CD4-positive, CD25-positive, alpha-beta regulatory T cell (primary cell): ENCODE measurements at regions not wholly inside any gene's neighbourhood (a gene's known extent, or its start where the extent isn't known, plus 50 kb on each side); places are given as distances from the start of the nearest gene placed in this dataset.

Experiments used
- ATAC-seq, 2 donors: fragments of 150-1000 bp; cut with Tn5 transposase; one replicate each; pipeline ENCODE4 v1.10.0; 2021; ENCODE audit warnings: low read depth in 2 of 2, moderate number of reproducible peaks in 2 of 2, moderate library complexity in 1 of 2
- DNase-seq, 3 donors: peaks; one replicate each; pipeline versions ENCODE4 v3.0.0 to v3.0.0-alpha.2; 2012 to 2022; ENCODE audit warnings: mixed read lengths in 1 of 3
- H3K27ac ChIP-seq: one replicate; pipeline ENCODE4 v1.7.0; 2013; ENCODE audit warnings: mild to moderate bottlenecking, low read length; ENCODE audit not compliant: insufficient read depth, poor library complexity, severe bottlenecking
- H3K27me3 ChIP-seq: one replicate; pipeline ENCODE4 v1.7.0; 2013; ENCODE audit warnings: low read length; ENCODE audit not compliant: control insufficient read depth, insufficient read depth
- H3K36me3 ChIP-seq: one replicate; pipeline ENCODE4 v1.7.0; 2013; ENCODE audit warnings: mild to moderate bottlenecking, low read length, moderate library complexity; ENCODE audit not compliant: control insufficient read depth, insufficient read depth
- H3K4me1 ChIP-seq: 2 replicates; pipeline ENCODE4 v1.7.0; 2013; ENCODE audit warnings: mild to moderate bottlenecking, low read length; ENCODE audit not compliant: insufficient read depth, control insufficient read depth, poor library complexity, severe bottlenecking
- H3K4me3 ChIP-seq: one replicate; pipeline ENCODE4 v1.7.0; 2013; ENCODE audit warnings: low read depth, mild to moderate bottlenecking, low read length, moderate library complexity
- H3K9me3 ChIP-seq, 2 experiments: 1 replicate in 1 of 2; 2 replicates in 1 of 2; pipeline ENCODE4 v1.7.0; 2013; ENCODE audit warnings: low read length in 2 of 2, mild to moderate bottlenecking in 1 of 2, moderate library complexity in 1 of 2; ENCODE audit not compliant: control insufficient read depth in 2 of 2
- H3K27ac Mint-ChIP-seq, 3 donors: one replicate each; pipeline ENCODE4 v1.8.0; 2020 to 2022; ENCODE audit warnings: mild to moderate bottlenecking in 3 of 3, mixed read lengths in 3 of 3, moderate library complexity in 2 of 3
- H3K27me3 Mint-ChIP-seq: one replicate; pipeline ENCODE4 v1.8.0; 2022; ENCODE audit warnings: mild to moderate bottlenecking, mixed read lengths
- H3K36me3 Mint-ChIP-seq: one replicate; pipeline ENCODE4 v1.8.0; 2020; ENCODE audit warnings: mixed read lengths
- H3K4me1 Mint-ChIP-seq, 4 donors: one replicate each; pipeline ENCODE4 v1.8.0; 2020 to 2022; ENCODE audit warnings: mixed read lengths in 4 of 4, mild to moderate bottlenecking in 1 of 4
- H3K4me3 Mint-ChIP-seq, 4 donors: one replicate each; pipeline ENCODE4 v1.8.0; 2020 to 2022; ENCODE audit warnings: mild to moderate bottlenecking in 4 of 4, mixed read lengths in 4 of 4, moderate library complexity in 3 of 4
- H3K9me3 Mint-ChIP-seq, 7 donors: one replicate each; pipeline ENCODE4 v1.8.0; 2020 to 2022; ENCODE audit warnings: mixed read lengths in 7 of 7, mild to moderate bottlenecking in 3 of 7, moderate library complexity in 2 of 7

GRCh38 chr4:155526452-155527169 lies 140.0 kb upstream of the GUCY1A1 start:
- peaks cover 0 to under 1% of the 10 kb centered on the region in 2 experiments for H3K9me3 ChIP-seq
- no peaks in the 10 kb centered on the region for H3K27me3 ChIP-seq
- H3K36me3 ChIP-seq: no peaks in the 10 kb centered on the region
- H3K4me3 ChIP-seq: no peak overlapping the region
- DNase-seq: no peak
- H3K27ac ChIP-seq: no peak overlapping the region
- no peak for ATAC-seq
- no peaks in the 10 kb centered on the region for H3K36me3 Mint-ChIP-seq
- H3K27ac Mint-ChIP-seq: no peak overlapping the region
- H3K4me1 ChIP-seq: no peaks in the 10 kb centered on the region
- peaks cover 0 to 12% (median 0%) of the 10 kb centered on the region in 7 donors for H3K9me3 Mint-ChIP-seq
- no peak overlapping the region for H3K4me3 Mint-ChIP-seq
- H3K4me1 Mint-ChIP-seq: peaks cover 0 to 3% (median 0%) of the 10 kb centered on the region in 4 donors
- no peaks in the 10 kb centered on the region for H3K27me3 Mint-ChIP-seq

GRCh38 chr4:155524926-155525455 lies 141.7 kb upstream of the GUCY1A1 start:
- no peaks in the 10 kb centered on the region for H3K36me3 Mint-ChIP-seq

GRCh38 chr4:155523358-155523757 lies 143.3 kb upstream of the GUCY1A1 start:
- Histone ChIP-seq H3K4me3 (no peak overlapping the region), H3K4me1 (no peaks in the 10 kb centered on the region), H3K27ac (no peak overlapping the region), H3K36me3 (no peaks in the 10 kb centered on the region), H3K27me3 (no peaks in the 10 kb centered on the region), H3K9me3 (peaks cover 0 to 3% of the 10 kb centered on the region in 2 experiments)
- ATAC-seq (no peak), DNase-seq (no peak)
- H3K4me1 Mint-ChIP-seq: peaks cover 0 to 3% (median 0%) of the 10 kb centered on the region in 4 donors
- peaks cover 0 to 12% (median 1%) of the 10 kb centered on the region in 7 donors for H3K9me3 Mint-ChIP-seq
- H3K36me3 Mint-ChIP-seq: no peaks in the 10 kb centered on the region
- no peaks in the 10 kb centered on the region for H3K27me3 Mint-ChIP-seq
- no peak overlapping the region for H3K4me3 Mint-ChIP-seq
- H3K27ac Mint-ChIP-seq: no peak overlapping the region

More at GRCh38 chr4:155524926-155525455, 141.7 kb upstream of the GUCY1A1 start:
- no peaks in the 10 kb centered on the region for H3K27me3 Mint-ChIP-seq
- H3K9me3 ChIP-seq: peaks cover 0 to 3% of the 10 kb centered on the region in 2 experiments
- no peak overlapping the region for H3K4me3 Mint-ChIP-seq
- no peak overlapping the region for H3K4me3 ChIP-seq
- H3K9me3 Mint-ChIP-seq: peaks cover 0 to 12% (median 1%) of the 10 kb centered on the region in 7 donors
- H3K4me1 Mint-ChIP-seq: peaks cover 0 to 3% (median 0%) of the 10 kb centered on the region in 4 donors
- no peaks in the 10 kb centered on the region for H3K36me3 ChIP-seq
- DNase-seq: no peak
- H3K27me3 ChIP-seq: no peaks in the 10 kb centered on the region
- no peaks in the 10 kb centered on the region for H3K4me1 ChIP-seq
- no peak for ATAC-seq
- no peak overlapping the region for H3K27ac ChIP-seq
- H3K27ac Mint-ChIP-seq: no peak overlapping the region

GRCh38 chr4:155522201-155522600 lies 144.4 kb upstream of the GUCY1A1 start:
- Mint-ChIP-seq H3K36me3 (no peaks in the 10 kb centered on the region), H3K4me3 (no peak overlapping the region), H3K9me3 (peaks cover 0 to 12% (median 4%) of the 10 kb centered on the region in 7 donors), H3K27me3 (no peaks in the 10 kb centered on the region), H3K27ac (no peak overlapping the region), H3K4me1 (peaks cover 0 to 3% (median 0%) of the 10 kb centered on the region in 4 donors)
- H3K4me3 ChIP-seq: no peak overlapping the region
- ATAC-seq (no peak), DNase-seq (no peak)
- H3K27ac ChIP-seq: no peak overlapping the region
- H3K36me3 ChIP-seq: no peaks in the 10 kb centered on the region
- H3K4me1 ChIP-seq: no peaks in the 10 kb centered on the region
- peaks cover 0 to 3% of the 10 kb centered on the region in 2 experiments for H3K9me3 ChIP-seq
- no peaks in the 10 kb centered on the region for H3K27me3 ChIP-seq

- ATAC-seq: no peak
Observed at GRCh38 chr4:155521382-155521781, 144.6 kb upstream of the MAP9 start.

GRCh38 chr4:155515444-155516075 lies 138.8 kb upstream of the MAP9 start:
- no peak for ATAC-seq

More at GRCh38 chr4:155521382-155521781, 144.6 kb upstream of the MAP9 start:
- Mint-ChIP-seq H3K27ac (no peak overlapping the region), H3K9me3 (peaks cover 0 to 12% (median 4%) of the 10 kb centered on the region in 7 donors), H3K36me3 (no peaks in the 10 kb centered on the region), H3K4me1 (peaks cover 0 to under 1% (median 0%) of the 10 kb centered on the region in 4 donors), H3K27me3 (no peaks in the 10 kb centered on the region), H3K4me3 (no peak overlapping the region)
- Histone ChIP-seq H3K4me1 (no peaks in the 10 kb centered on the region), H3K9me3 (peaks cover 0 to 3% of the 10 kb centered on the region in 2 experiments), H3K27me3 (no peaks in the 10 kb centered on the region), H3K27ac (no peak overlapping the region), H3K4me3 (no peak overlapping the region), H3K36me3 (no peaks in the 10 kb centered on the region)
- no peak for DNase-seq

GRCh38 chr4:155514628-155515027 lies 137.9 kb upstream of the MAP9 start:
- Histone ChIP-seq H3K4me3 (no peak overlapping the region), H3K27ac (no peak overlapping the region), H3K36me3 (no peaks in the 10 kb centered on the region), H3K27me3 (no peaks in the 10 kb centered on the region), H3K4me1 (no peaks in the 10 kb centered on the region), H3K9me3 (no peaks in the 10 kb centered on the region)
- DNase-seq (no peak), ATAC-seq (no peak)
- no peaks in the 10 kb centered on the region for H3K4me1 Mint-ChIP-seq
- H3K36me3 Mint-ChIP-seq: no peaks in the 10 kb centered on the region
- no peaks in the 10 kb centered on the region for H3K27me3 Mint-ChIP-seq
- H3K27ac Mint-ChIP-seq: no peak overlapping the region
- H3K9me3 Mint-ChIP-seq: peaks cover 0 to 4% (median 2%) of the 10 kb centered on the region in 7 donors
- H3K4me3 Mint-ChIP-seq: no peak overlapping the region

More at GRCh38 chr4:155515444-155516075, 138.8 kb upstream of the MAP9 start:
- Mint-ChIP-seq H3K9me3 (peaks cover 0 to 5% (median 2%) of the 10 kb centered on the region in 7 donors), H3K4me3 (no peak overlapping the region), H3K27ac (no peak overlapping the region), H3K27me3 (no peaks in the 10 kb centered on the region), H3K36me3 (no peaks in the 10 kb centered on the region), H3K4me1 (no peaks in the 10 kb centered on the region)
- Histone ChIP-seq H3K9me3 (no peaks in the 10 kb centered on the region), H3K27ac (no peak overlapping the region), H3K27me3 (no peaks in the 10 kb centered on the region), H3K4me1 (no peaks in the 10 kb centered on the region), H3K36me3 (no peaks in the 10 kb centered on the region), H3K4me3 (no peak overlapping the region)
- no peak for DNase-seq
